Fibroblast of mammary gland (primary cell): ENCODE measurements at regions not wholly inside any gene's neighbourhood (a gene's known extent, or its start where the extent isn't known, plus 50 kb on each side); places are given as distances from the start of the nearest gene placed in this dataset.
"Not testable (repeated sequence)": the region's sequence is repeated elsewhere in the genome, so short reads cannot be mapped to it uniquely, and the experiment has no call there.

ENCODE experiments used
- DNase-seq: peaks from one replicate; pipeline ENCODE4 v3.0.0-alpha.2; 2010; ENCODE audit warnings: low read depth
- H3K4me3 ChIP-seq: 2 replicates; pipeline ENCODE4 v1.5.1; 2011; ENCODE audit warnings: low read depth, mild to moderate bottlenecking, low read length, moderate library complexity; ENCODE audit not compliant: control insufficient read depth
- TF ChIP-seq, protein P1 (sequence below): conservative IDR thresholded peaks from 2 replicates; pipeline ENCODE4 v1.5.1; 2011; ENCODE audit warnings: low read depth, low read length, inconsistent platforms; ENCODE audit not compliant: control insufficient read depth, insufficient read depth

DNA sequence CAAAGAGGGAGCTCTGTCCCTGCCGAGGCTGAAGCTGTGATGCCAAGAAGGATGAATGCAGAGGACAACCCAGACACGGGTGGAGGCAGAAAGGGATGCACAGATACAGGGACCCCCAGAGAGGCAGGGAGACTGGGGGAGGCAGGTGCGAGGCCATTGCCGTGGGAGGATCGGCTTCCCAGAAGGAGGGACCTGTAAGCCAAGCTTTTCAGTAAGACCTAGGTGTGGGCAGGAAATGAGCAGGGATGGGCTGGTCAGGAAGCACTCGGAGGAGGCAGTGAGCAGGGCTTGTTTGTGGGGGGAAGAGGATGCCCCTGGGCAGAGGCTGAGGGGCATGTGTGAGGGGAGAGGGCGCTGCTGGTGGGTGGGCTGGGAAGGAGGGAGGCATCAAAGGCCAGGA is 67.7 kb upstream of the WNT4 start:
- TF ChIP-seq, protein P1, sequence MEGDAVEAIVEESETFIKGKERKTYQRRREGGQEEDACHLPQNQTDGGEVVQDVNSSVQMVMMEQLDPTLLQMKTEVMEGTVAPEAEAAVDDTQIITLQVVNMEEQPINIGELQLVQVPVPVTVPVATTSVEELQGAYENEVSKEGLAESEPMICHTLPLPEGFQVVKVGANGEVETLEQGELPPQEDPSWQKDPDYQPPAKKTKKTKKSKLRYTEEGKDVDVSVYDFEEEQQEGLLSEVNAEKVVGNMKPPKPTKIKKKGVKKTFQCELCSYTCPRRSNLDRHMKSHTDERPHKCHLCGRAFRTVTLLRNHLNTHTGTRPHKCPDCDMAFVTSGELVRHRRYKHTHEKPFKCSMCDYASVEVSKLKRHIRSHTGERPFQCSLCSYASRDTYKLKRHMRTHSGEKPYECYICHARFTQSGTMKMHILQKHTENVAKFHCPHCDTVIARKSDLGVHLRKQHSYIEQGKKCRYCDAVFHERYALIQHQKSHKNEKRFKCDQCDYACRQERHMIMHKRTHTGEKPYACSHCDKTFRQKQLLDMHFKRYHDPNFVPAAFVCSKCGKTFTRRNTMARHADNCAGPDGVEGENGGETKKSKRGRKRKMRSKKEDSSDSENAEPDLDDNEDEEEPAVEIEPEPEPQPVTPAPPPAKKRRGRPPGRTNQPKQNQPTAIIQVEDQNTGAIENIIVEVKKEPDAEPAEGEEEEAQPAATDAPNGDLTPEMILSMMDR = no peak
- no peak overlapping the region for H3K4me3 ChIP-seq
- DNase-seq = no peak

DNA sequence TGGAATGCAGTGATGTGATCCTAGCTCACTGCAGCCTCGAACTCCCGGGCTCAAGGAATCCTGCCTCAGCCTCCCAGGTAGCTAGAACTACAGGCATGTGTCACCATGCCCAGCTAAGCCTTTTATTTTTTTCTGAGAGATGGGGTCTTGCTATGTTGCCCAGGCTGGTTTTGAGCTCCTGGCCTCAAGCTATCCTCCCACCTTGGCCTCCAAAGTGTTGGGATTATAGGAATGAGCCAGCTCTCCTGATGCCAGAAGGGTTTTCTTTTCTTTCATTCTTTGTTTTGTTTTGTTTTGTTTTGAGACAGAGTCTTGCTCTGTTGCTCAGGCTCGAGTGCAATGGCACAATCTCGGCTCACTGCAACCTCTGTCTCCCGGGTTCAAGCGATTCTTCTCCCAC is 68.6 kb upstream of the WNT4 start:
- not testable (repeated sequence) for DNase-seq

DNA sequence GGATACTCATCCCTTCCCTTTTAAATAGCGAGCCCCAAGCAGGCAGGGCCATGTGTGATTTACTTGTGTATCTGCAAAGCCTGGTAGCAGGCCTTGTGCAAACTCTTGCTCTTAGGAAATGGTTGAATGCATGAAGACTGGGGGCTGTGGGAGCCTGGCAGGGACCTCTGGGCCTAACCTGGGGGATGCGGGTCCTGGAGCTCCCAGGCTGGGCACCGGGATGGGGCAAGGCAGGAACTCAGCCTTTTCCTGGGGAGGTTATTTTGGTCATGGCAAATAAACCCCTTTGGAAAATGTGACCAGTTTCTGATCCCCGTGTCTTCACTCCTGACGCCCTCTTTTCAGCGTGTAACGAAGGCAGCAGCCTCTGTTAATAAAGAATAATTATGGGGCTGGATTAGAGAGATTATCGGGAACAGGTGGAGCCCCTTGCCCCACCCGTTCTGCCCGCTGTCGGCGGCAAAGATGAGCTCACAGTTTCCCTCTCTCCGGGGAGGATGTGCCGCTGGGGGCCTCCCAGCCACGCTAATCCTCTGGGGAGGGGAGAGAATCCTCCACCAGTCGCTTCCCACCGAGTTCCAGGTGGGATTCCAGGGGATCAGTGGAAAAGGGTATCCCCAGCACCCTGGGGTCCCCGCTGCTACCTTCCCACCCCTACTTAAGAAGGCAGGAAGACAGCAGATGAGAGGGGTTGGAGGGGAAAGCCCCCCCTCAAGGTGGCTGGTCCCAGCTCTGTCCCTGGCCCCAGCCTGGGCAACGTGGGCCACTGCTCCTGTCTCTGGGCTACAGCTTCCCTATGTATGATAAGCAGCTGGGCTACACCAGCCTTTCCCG is 69.7 kb upstream of the WNT4 start:
- no peak overlapping the region for H3K4me3 ChIP-seq
- TF ChIP-seq, protein P1 = no peak

More for the DNA sequence above, 68.6 kb upstream of the WNT4 start:
- not testable (repeated sequence) for H3K4me3 ChIP-seq

DNA sequence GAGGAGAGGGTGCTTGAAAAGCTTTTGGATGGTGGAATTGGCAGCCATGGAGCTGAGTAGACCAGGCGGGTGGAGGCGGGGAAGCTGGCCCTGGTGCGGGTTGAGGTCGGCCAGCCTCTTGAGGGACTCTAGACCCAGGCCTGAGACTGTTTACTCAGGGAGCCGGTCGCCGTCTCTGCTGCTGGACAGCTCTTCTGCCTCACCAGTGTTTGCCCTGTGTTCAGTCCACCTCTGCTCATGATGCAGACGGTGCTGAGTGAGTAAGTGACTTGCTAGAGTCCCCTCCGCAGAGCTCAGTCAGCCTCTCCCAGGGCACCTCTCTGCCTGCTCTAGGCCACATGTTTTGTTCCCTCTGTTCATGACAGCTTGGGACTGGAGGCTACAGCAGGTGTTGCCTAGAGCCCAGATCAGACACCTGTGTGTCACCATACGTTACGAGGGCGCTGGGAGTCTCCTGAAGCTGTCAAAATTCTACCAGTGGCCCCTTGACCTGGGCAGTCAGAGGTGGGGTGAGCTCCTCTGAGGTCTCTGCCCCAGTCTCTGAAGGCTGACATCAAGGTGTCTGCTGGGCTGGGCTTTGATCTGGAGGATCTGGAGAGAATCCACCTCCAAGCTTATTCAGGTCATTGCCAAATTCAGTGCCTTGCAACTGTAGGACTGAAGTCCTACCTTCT is 73.5 kb upstream of the WNT4 start:
- TF ChIP-seq, protein P1 = no peak
- no peak overlapping the region for H3K4me3 ChIP-seq
- DNase-seq = no peak

More for the DNA sequence above, 69.7 kb upstream of the WNT4 start:
- DNase-seq = no peak

DNA sequence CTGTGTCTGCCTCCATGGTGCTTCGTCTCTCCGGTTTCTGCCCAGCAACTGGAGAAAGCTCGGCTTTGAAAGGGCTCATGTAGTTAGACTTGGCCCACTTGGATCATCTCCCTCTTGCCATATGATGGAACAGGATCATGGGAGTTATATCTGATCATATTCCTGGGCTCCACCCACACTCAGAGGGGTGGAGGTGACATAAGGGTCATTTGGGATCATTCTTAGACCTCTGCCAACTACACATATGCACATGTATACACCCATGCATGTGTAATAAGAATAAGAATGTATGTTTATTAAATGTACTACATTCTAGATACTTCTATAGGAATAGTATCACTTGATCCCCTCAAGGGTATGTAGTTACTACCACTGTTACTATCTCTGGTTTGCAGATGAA is 74.1 kb upstream of the WNT4 start:
- TF ChIP-seq, protein P1 = no peak
- H3K4me3 ChIP-seq = no peak overlapping the region
- no peak for DNase-seq

DNA sequence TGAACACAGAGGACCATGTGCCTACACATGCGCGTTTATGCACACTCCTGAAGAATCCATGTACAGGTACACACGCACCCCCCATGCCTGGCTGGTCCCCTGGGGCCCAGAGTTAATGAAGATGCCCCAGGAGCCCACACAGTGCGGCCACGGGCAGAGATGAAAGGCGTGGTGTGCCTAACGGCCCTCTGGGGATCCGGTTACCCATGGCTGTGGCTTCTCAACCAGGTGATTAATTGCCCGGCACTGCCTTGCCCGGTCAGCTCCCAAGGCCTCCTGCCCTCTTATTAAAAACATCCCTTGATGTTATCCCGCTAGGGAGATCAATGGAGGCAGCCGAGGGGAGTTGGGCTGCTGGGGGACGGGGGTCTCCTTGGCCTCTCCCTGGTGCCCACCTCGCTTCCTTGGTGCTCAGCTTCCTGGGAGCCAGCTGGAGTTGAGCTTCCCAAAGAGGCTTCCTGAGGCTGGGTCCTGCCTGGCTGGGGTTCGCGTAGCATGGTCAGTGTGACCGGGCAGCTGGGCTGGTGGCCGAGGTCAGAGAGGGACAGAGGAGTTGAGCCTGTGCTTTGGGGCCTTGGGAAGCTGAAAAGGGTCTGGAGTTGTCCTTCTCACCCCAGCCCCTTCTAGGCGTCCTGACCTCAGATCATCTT is 75.0 kb upstream of the WNT4 start:
- no peak for DNase-seq
- no peak overlapping the region for H3K4me3 ChIP-seq
- TF ChIP-seq, protein P1 = no peak
